Mesothelial cell of epicardium (in vitro differentiated cells): ENCODE measurements at regions not wholly inside any gene's neighbourhood (a gene's known extent, or its start where the extent isn't known, plus 50 kb on each side); places are given as distances from the start of the nearest gene placed in this dataset.
"Not testable (repeated sequence)": the region's sequence is repeated elsewhere in the genome, so short reads cannot be mapped to it uniquely, and the experiment has no call there.

Experiments used
- DNase-seq, 2 experiments: peaks; one replicate each; pipeline ENCODE4 v3.0.0; 2021; ENCODE audit warnings: low spot score in 2 of 2; ENCODE audit not compliant: unreplicated experiment in 2 of 2
- H3K27ac Mint-ChIP-seq: 2 replicates; pipeline ENCODE4 v1.8.0; 2021; ENCODE audit warnings: mixed read lengths
- H3K27me3 Mint-ChIP-seq: 2 replicates; pipeline ENCODE4 v1.8.0; 2021; ENCODE audit warnings: low read depth, mixed read lengths
- H3K36me3 Mint-ChIP-seq: 2 replicates; pipeline ENCODE4 v1.8.0; 2021; ENCODE audit warnings: mixed read lengths
- H3K4me1 Mint-ChIP-seq: 2 replicates; pipeline ENCODE4 v1.8.0; 2021; ENCODE audit warnings: mixed read lengths
- H3K4me3 Mint-ChIP-seq: 2 replicates; pipeline ENCODE4 v1.8.0; 2021; ENCODE audit warnings: mild to moderate bottlenecking, moderate library complexity, mixed read lengths
- H3K9me3 Mint-ChIP-seq: 2 replicates; pipeline ENCODE4 v1.8.0; 2021; ENCODE audit warnings: mixed read lengths
- TF ChIP-seq, protein P1 (sequence below): fragments of 200-600 bp; sonication (generic); IDR thresholded peaks from one replicate; pipeline ENCODE4 v1.5.0; 2021; ENCODE audit warnings: antibody characterized with exemption; ENCODE audit not compliant: unreplicated experiment

- peaks cover 18% of the 10 kb centered on the region for H3K9me3 Mint-ChIP-seq
- not testable (repeated sequence) for H3K27ac Mint-ChIP-seq, H3K4me3 Mint-ChIP-seq, H3K27me3 Mint-ChIP-seq, H3K36me3 Mint-ChIP-seq, H3K4me1 Mint-ChIP-seq, DNase-seq
These were observed 101.0 kb downstream of the SMC2 start for GRCh38 chr9:104195142-104195541.

- Mint-ChIP-seq H3K4me3 (no peak overlapping the region), H3K27me3 (no peaks in the 10 kb centered on the region), H3K36me3 (no peaks in the 10 kb centered on the region), H3K4me1 (peaks cover 2% of the 10 kb centered on the region), H3K27ac (no peak overlapping the region), H3K9me3 (peaks cover 16% of the 10 kb centered on the region)
- TF ChIP-seq, protein P1, sequence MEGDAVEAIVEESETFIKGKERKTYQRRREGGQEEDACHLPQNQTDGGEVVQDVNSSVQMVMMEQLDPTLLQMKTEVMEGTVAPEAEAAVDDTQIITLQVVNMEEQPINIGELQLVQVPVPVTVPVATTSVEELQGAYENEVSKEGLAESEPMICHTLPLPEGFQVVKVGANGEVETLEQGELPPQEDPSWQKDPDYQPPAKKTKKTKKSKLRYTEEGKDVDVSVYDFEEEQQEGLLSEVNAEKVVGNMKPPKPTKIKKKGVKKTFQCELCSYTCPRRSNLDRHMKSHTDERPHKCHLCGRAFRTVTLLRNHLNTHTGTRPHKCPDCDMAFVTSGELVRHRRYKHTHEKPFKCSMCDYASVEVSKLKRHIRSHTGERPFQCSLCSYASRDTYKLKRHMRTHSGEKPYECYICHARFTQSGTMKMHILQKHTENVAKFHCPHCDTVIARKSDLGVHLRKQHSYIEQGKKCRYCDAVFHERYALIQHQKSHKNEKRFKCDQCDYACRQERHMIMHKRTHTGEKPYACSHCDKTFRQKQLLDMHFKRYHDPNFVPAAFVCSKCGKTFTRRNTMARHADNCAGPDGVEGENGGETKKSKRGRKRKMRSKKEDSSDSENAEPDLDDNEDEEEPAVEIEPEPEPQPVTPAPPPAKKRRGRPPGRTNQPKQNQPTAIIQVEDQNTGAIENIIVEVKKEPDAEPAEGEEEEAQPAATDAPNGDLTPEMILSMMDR: no peak
- DNase-seq: no peak
These were observed 106.4 kb downstream of the SMC2 start for GRCh38 chr9:104200456-104200994.

GRCh38 chr9:104206766-104207165, 112.7 kb downstream of the SMC2 start:
- Mint-ChIP-seq H3K4me3 (no peak overlapping the region), H3K27me3 (no peaks in the 10 kb centered on the region), H3K27ac (no peak overlapping the region), H3K4me1 (peaks cover 2% of the 10 kb centered on the region), H3K9me3 (peaks cover 3% of the 10 kb centered on the region), H3K36me3 (no peaks in the 10 kb centered on the region)
- TF ChIP-seq, protein P1: no peak
- no peak for DNase-seq

- no peaks in the 10 kb centered on the region for H3K27me3 Mint-ChIP-seq
- H3K27ac Mint-ChIP-seq: no peak overlapping the region
- no peaks in the 10 kb centered on the region for H3K36me3 Mint-ChIP-seq
- DNase-seq: no peak
- no peaks in the 10 kb centered on the region for H3K4me1 Mint-ChIP-seq
- H3K4me3 Mint-ChIP-seq: no peak overlapping the region
- TF ChIP-seq, protein P1: no peak
- peaks cover 8% of the 10 kb centered on the region for H3K9me3 Mint-ChIP-seq
These were observed 115.3 kb downstream of the SMC2 start for GRCh38 chr9:104209387-104209786.

DNA sequence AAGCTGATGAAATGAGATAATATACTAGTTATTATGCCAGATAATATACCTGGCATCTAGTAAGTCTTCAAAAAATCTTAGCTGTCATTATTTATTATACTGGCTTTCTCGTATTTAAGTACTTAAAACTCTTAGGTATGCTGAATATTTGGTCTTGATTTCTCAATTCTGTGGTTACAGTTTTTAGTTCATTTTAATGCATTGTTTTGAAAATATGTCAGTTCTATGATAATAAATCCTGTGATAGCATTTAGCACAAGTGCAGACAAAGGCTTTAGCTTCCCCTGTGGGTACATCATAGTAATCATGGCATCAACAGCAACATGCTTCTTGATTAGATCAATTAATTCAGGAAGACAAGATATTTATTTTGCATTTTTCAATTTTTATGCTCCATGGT, 133.0 kb downstream of the SMC2 start:
- no peak for DNase-seq
- TF ChIP-seq, protein P1: no peak
- H3K4me3 Mint-ChIP-seq: no peak overlapping the region
- H3K36me3 Mint-ChIP-seq: no peaks in the 10 kb centered on the region
- no peaks in the 10 kb centered on the region for H3K27me3 Mint-ChIP-seq
- H3K27ac Mint-ChIP-seq: no peak overlapping the region
- H3K9me3 Mint-ChIP-seq: no peaks in the 10 kb centered on the region
- no peaks in the 10 kb centered on the region for H3K4me1 Mint-ChIP-seq

- DNase-seq: no peak
- H3K36me3 Mint-ChIP-seq: no peaks in the 10 kb centered on the region
- H3K9me3 Mint-ChIP-seq: peaks cover 7% of the 10 kb centered on the region
- H3K4me3 Mint-ChIP-seq: no peak overlapping the region
- H3K4me1 Mint-ChIP-seq: no peaks in the 10 kb centered on the region
- no peaks in the 10 kb centered on the region for H3K27me3 Mint-ChIP-seq
- TF ChIP-seq, protein P1: no peak
- no peak overlapping the region for H3K27ac Mint-ChIP-seq
These were observed 138.8 kb downstream of the SMC2 start for GRCh38 chr9:104232781-104233341.
